LNCAP (cell line): ENCODE measurements at regions not wholly inside any gene's neighbourhood (a gene's known extent, or its start where the extent isn't known, plus 50 kb on each side); places are given as distances from the start of the nearest gene placed in this dataset.

Source experiments
- TF ChIP-seq, protein P1 (sequence below): fragments of 450-650 bp; IDR thresholded peaks from 2 replicates; pipeline ENCODE4 v1.5.1; 2017; ENCODE audit warnings: mild to moderate bottlenecking

- TF ChIP-seq, protein P1, sequence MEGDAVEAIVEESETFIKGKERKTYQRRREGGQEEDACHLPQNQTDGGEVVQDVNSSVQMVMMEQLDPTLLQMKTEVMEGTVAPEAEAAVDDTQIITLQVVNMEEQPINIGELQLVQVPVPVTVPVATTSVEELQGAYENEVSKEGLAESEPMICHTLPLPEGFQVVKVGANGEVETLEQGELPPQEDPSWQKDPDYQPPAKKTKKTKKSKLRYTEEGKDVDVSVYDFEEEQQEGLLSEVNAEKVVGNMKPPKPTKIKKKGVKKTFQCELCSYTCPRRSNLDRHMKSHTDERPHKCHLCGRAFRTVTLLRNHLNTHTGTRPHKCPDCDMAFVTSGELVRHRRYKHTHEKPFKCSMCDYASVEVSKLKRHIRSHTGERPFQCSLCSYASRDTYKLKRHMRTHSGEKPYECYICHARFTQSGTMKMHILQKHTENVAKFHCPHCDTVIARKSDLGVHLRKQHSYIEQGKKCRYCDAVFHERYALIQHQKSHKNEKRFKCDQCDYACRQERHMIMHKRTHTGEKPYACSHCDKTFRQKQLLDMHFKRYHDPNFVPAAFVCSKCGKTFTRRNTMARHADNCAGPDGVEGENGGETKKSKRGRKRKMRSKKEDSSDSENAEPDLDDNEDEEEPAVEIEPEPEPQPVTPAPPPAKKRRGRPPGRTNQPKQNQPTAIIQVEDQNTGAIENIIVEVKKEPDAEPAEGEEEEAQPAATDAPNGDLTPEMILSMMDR: no peak
Measured at GRCh38 chr21:25323356-25323949, 283.8 kb downstream of the MRPL39 start.

- TF ChIP-seq, protein P1: no peak; the same call in 1 of the 2 replicates
Measured at GRCh38 chr21:25314247-25314646, 293.0 kb downstream of the MRPL39 start.

DNA sequence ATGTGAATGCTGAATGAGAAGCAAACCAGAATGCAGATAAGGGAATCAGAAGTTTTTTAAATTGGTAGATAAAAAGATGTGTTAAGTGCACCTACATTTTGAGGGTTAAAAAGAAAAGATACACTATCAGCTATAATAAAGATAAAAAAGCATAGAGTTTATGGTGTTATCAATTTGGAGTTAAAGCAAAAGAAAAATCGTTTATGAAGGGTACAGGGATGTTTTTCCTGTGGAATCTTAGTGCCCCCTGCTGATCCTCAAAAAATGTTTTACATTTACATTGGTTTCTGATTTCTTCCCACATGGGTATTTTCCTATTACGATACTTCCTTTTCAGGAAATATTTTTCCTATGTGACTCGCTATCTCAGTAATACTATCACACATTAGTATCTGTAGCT lies 293.5 kb downstream of the MRPL39 start:
- TF ChIP-seq, protein P1: peak; percentile 19

DNA sequence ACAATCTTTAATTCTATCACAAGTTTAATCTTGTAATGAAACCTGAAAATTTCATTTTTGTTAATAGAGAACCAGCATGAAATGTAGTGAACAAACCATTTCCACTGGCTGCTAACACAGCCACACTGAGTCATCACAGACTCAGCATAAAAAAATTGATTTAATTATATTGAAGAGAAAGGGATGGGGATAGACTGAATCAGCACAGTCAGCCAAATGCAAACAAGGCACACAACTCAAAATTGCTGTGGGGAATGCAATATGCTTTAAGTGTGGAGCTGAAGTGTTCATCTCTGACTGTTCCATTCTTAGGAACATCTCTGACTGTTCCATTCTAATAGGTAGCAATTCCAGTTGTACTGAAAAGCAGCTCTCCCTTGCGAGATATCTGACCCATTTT lies 299.8 kb downstream of the MRPL39 start:
- TF ChIP-seq, protein P1: no peak

- TF ChIP-seq, protein P1: no peak
Measured at GRCh38 chr21:25304611-25305010, 302.7 kb downstream of the MRPL39 start.

- TF ChIP-seq, protein P1: no peak
Measured at GRCh38 chr21:25300632-25301031, 306.6 kb downstream of the MRPL39 start.

- TF ChIP-seq, protein P1: no peak
Measured at GRCh38 chr21:25298512-25299491, 308.5 kb downstream of the MRPL39 start.
